ENCODE measurements at regions not wholly inside any gene's neighbourhood (a gene's known extent, or its start where the extent isn't known, plus 50 kb on each side); places are given as distances from the start of the nearest gene placed in this dataset.

DNA sequence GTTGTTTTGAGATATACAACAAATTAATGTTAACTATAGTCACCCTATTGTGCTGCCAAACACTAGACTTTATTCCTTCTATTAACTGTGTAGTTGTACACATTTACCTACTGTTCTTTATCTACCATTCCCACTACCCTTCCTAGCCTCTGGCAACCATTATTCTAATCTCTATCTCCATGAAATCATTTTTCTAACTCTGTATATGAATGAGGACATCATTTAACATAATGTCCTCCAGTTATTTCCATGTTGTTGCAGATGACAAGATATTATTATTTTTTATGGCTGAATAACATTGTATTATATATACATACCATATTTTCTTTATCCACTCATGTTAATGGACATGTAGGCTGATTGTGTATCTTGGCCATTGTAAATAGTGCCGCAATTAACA lies 366.3 kb downstream of the TBX15 start:
- TF ChIP-seq, protein P1, sequence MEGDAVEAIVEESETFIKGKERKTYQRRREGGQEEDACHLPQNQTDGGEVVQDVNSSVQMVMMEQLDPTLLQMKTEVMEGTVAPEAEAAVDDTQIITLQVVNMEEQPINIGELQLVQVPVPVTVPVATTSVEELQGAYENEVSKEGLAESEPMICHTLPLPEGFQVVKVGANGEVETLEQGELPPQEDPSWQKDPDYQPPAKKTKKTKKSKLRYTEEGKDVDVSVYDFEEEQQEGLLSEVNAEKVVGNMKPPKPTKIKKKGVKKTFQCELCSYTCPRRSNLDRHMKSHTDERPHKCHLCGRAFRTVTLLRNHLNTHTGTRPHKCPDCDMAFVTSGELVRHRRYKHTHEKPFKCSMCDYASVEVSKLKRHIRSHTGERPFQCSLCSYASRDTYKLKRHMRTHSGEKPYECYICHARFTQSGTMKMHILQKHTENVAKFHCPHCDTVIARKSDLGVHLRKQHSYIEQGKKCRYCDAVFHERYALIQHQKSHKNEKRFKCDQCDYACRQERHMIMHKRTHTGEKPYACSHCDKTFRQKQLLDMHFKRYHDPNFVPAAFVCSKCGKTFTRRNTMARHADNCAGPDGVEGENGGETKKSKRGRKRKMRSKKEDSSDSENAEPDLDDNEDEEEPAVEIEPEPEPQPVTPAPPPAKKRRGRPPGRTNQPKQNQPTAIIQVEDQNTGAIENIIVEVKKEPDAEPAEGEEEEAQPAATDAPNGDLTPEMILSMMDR (IDR thresholded peaks at IDR 0.05; ENCODE audit: low read length): no peak
- no peak for TF ChIP-seq EZH2 (IDR thresholded peaks at IDR 0.05; ENCODE audit: borderline replicate concordance, low read length)
- Histone ChIP-seq H3K79me2 (ENCODE audit: insufficient read depth, low read length) (no peaks in the 10 kb centered on the region), H3K4me3 (ENCODE audit: low read depth, low read length, poor library complexity, severe bottlenecking) (no peak overlapping the region), H3K27ac (ENCODE audit: low read depth, low read length, poor library complexity, severe bottlenecking) (no peak overlapping the region), H3F3A (ENCODE audit: insufficient read depth, low read length) (no peaks in the 10 kb centered on the region), H3K4me1 (ENCODE audit: insufficient read depth, low read length, severe bottlenecking) (no peaks in the 10 kb centered on the region), H3K9me3 (ENCODE audit: low read length) (no peaks in the 10 kb centered on the region), H2AFZ (ENCODE audit: low read length) (no peak overlapping the region), H3K36me3 (ENCODE audit: insufficient read depth, low read length) (no peaks in the 10 kb centered on the region), H3K9me2 (ENCODE audit: low read depth, low read length) (no peaks in the 10 kb centered on the region), H3K27me3 (ENCODE audit: insufficient read depth, low read length) (no peaks in the 10 kb centered on the region), H3K9ac (ENCODE audit: low read length) (no peak overlapping the region), H4K20me1 (ENCODE audit: insufficient read depth, low read length) (no peaks in the 10 kb centered on the region), H3K4me2 (ENCODE audit: low read length) (no peak overlapping the region)

DNA sequence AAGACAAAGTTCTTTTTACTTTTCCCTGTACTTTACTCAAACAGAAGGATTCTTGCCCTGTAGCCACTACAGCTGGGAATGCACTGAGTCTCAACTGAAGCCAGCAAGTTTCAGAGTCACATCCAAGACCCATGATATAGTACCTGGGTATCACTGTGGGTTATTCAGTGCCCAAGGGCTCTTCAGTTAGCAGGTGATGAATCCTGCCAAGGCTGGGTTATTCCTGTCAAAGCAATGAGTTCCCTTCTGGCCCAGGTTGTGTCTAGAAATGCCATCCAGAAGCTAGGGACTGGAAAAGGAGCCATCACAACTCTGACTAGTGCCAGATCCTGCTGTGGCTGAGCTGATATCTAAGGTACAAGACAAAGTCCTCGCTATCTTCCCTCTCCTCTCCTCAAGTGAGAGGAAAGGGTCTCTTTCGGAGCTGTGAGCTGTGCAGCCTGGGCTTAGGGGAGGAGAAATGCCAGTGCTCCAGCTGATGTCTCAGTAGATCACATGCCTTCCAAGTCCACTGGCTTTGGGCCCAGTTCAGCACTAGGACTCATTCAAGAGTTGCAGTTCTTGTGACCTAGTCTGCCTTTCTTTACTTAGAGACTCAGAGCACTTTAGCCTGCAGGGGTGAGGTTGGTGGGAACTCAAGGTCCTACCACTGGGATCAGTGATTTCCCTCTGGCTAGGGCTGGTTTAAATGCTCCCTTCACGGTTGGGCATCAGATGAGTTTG lies 369.4 kb downstream of the TBX15 start:
- no peaks in the 10 kb centered on the region for H3K36me3 ChIP-seq (ENCODE audit: insufficient read depth, low read length)
- TF ChIP-seq EZH2 (IDR thresholded peaks at IDR 0.05; ENCODE audit: borderline replicate concordance, low read length): no peak
- TF ChIP-seq, protein P1 (IDR thresholded peaks at IDR 0.05; ENCODE audit: low read length): no peak
- no peaks in the 10 kb centered on the region for H3F3A ChIP-seq (ENCODE audit: insufficient read depth, low read length)
- H3K4me1 ChIP-seq (ENCODE audit: insufficient read depth, low read length, severe bottlenecking): no peaks in the 10 kb centered on the region
- no peak overlapping the region for H3K9ac ChIP-seq (ENCODE audit: low read length)
- H3K4me3 ChIP-seq (ENCODE audit: low read depth, low read length, poor library complexity, severe bottlenecking): no peak overlapping the region
- H2AFZ ChIP-seq (ENCODE audit: low read length): no peak overlapping the region
- H3K9me3 ChIP-seq (ENCODE audit: low read length): no peaks in the 10 kb centered on the region
- no peak overlapping the region for H3K4me2 ChIP-seq (ENCODE audit: low read length)
- H3K79me2 ChIP-seq (ENCODE audit: insufficient read depth, low read length): no peaks in the 10 kb centered on the region
- H3K9me2 ChIP-seq (ENCODE audit: low read depth, low read length): no peaks in the 10 kb centered on the region
- no peaks in the 10 kb centered on the region for H3K27me3 ChIP-seq (ENCODE audit: insufficient read depth, low read length)
- no peak overlapping the region for H3K27ac ChIP-seq (ENCODE audit: low read depth, low read length, poor library complexity, severe bottlenecking)
- H4K20me1 ChIP-seq (ENCODE audit: insufficient read depth, low read length): no peaks in the 10 kb centered on the region

DNA sequence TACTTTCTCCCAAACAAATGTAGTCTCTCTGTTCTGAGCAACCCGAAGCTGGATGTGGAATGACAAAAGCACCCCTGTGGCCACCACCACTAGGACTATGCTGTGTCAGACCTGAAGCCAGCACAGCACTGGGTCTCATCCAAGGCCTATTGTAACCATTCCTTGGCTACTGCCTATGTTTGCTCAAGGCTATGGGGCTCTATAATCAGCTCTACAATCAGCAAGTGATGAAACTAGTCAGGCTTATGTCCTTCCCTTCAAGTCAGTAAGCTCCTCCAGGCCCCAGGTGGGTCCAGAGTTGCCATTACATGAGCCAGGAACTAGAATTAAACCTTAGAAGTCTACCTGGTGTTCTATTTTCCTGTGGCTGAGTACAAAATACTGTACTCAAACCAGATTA lies 370.2 kb downstream of the TBX15 start:
- Histone ChIP-seq H3K4me1 (ENCODE audit: insufficient read depth, low read length, severe bottlenecking) (no peaks in the 10 kb centered on the region), H3K27me3 (ENCODE audit: insufficient read depth, low read length) (no peaks in the 10 kb centered on the region), H3K36me3 (ENCODE audit: insufficient read depth, low read length) (no peaks in the 10 kb centered on the region), H3K4me2 (ENCODE audit: low read length) (no peak overlapping the region), H3K79me2 (ENCODE audit: insufficient read depth, low read length) (no peaks in the 10 kb centered on the region), H3F3A (ENCODE audit: insufficient read depth, low read length) (no peaks in the 10 kb centered on the region), H3K9me3 (ENCODE audit: low read length) (no peaks in the 10 kb centered on the region), H3K4me3 (ENCODE audit: low read depth, low read length, poor library complexity, severe bottlenecking) (no peak overlapping the region), H4K20me1 (ENCODE audit: insufficient read depth, low read length) (no peaks in the 10 kb centered on the region), H3K9ac (ENCODE audit: low read length) (no peak overlapping the region), H3K9me2 (ENCODE audit: low read depth, low read length) (no peaks in the 10 kb centered on the region), H2AFZ (ENCODE audit: low read length) (no peak overlapping the region), H3K27ac (ENCODE audit: low read depth, low read length, poor library complexity, severe bottlenecking) (no peak overlapping the region)
- no peak for TF ChIP-seq EZH2 (IDR thresholded peaks at IDR 0.05; ENCODE audit: borderline replicate concordance, low read length)
- TF ChIP-seq, protein P1 (IDR thresholded peaks at IDR 0.05; ENCODE audit: low read length): no peak
